GM12875 (cell line): ENCODE measurements at regions not wholly inside any gene's neighbourhood (a gene's known extent, or its start where the extent isn't known, plus 50 kb on each side); places are given as distances from the start of the nearest gene placed in this dataset.
"Not testable (repeated sequence)": the region's sequence is repeated elsewhere in the genome, so short reads cannot be mapped to it uniquely, and the experiment has no call there.

Experiments used
- H3K4me3 ChIP-seq: one replicate; pipeline ENCODE4 v1.5.1; 2011; ENCODE audit warnings: low read depth, low read length, control low read depth
- TF ChIP-seq, protein P1 (sequence below): IDR thresholded peaks from 2 replicates; pipeline ENCODE4 v1.5.1; 2011; ENCODE audit warnings: low read depth, mild to moderate bottlenecking, control low read depth, inconsistent platforms, low read length, moderate library complexity, borderline replicate concordance; ENCODE audit not compliant: insufficient read depth

DNA sequence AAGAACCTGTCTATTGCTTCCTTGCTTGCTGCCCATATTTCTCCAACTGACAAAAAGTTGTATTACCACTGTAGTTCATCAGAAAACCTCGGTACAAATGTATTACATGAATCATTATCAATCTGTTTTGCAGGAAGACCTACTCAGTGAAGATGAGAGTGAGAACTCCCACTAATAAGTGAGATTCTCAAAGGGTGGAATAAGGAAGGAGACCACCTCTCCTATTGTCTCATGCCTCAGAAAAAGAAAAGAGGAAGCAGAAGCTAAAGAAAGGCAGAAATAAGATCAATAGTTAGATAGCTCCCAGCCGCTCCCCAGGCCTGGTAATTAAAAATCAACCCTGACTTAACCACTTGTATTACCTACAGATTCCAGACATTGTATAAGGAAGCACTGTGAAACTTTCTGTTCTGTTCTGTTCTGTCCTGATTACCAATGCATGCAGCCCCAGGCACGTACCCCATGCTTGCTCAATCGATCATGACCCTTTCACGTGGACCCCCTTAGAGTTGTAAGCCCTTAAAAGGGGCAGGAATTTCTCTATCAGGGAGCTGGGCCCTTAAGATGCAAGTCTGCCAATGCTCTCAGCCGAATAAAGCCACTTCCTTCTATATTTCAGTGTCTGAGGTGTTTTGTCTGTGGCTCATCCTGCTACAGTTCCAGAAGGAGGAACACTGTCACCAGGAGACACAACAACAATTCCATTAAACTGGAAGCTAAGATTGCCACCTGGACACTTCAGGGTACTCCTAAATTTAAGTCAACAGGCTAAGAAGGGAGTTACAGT is 152.5 kb upstream of the COX7C start:
- H3K4me3 ChIP-seq, result no peak overlapping the region
- TF ChIP-seq, protein P1, sequence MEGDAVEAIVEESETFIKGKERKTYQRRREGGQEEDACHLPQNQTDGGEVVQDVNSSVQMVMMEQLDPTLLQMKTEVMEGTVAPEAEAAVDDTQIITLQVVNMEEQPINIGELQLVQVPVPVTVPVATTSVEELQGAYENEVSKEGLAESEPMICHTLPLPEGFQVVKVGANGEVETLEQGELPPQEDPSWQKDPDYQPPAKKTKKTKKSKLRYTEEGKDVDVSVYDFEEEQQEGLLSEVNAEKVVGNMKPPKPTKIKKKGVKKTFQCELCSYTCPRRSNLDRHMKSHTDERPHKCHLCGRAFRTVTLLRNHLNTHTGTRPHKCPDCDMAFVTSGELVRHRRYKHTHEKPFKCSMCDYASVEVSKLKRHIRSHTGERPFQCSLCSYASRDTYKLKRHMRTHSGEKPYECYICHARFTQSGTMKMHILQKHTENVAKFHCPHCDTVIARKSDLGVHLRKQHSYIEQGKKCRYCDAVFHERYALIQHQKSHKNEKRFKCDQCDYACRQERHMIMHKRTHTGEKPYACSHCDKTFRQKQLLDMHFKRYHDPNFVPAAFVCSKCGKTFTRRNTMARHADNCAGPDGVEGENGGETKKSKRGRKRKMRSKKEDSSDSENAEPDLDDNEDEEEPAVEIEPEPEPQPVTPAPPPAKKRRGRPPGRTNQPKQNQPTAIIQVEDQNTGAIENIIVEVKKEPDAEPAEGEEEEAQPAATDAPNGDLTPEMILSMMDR, result no peak

DNA sequence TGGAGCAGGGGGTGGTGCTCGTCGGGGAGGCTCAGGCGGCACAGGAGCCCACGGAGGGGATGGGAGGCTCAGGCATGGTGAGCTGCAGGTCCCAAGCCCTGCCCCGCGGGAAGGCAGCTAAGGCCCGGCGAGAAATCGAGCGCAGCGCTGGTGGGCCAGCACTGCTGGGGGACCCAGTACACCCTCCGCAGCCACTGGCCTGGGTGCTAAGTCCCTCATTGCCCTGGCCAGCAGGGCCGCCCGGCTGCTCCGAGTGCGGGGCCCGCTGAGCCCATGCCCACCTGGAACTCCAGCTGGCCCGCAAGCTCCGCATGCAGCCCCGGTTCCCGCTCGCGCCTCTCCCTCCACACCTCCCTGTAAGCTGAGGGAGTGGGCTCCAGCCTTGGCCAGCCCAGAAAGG is 151.0 kb upstream of the COX7C start:
- H3K4me3 ChIP-seq, result not testable (repeated sequence)

DNA sequence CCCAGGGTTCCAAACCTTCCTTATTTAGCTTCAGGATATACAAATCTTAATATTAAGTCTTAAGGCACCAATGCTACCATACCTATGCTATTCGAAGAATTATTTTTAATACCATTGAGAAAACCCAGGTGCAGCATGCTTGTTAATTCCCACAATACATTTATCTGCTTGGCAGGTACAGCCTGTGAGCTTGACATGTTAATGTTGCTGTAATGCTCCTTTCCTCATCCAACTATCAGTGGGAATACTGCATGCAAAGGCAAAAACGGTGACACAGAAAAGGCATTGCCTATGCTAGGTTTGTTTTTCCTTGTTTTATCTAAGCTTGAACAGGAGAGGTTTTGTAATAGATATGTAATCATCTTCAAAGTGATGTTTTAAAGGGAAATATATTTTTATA is 135.7 kb upstream of the COX7C start:
- no peak overlapping the region for H3K4me3 ChIP-seq
- TF ChIP-seq, protein P1, result no peak

DNA sequence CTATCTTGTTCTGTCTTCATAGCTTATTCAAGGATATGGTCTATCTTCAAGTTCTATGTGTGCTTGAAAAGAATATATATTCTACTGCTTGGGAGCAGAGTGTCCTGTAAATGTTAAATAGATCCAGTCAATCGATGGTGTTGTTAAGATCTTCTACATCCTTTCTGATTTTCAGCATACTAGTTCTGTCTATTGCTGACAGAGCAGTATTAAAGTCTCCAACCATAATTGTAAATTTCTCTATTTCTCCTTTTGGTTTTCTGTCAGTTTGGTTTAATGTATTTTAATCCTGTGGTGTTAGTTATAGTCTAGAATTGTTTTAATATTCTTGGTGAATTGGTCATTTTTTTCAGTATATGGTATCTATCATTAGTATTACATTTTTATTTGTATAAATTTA is 124.0 kb upstream of the COX7C start:
- H3K4me3 ChIP-seq, result no peak overlapping the region

DNA sequence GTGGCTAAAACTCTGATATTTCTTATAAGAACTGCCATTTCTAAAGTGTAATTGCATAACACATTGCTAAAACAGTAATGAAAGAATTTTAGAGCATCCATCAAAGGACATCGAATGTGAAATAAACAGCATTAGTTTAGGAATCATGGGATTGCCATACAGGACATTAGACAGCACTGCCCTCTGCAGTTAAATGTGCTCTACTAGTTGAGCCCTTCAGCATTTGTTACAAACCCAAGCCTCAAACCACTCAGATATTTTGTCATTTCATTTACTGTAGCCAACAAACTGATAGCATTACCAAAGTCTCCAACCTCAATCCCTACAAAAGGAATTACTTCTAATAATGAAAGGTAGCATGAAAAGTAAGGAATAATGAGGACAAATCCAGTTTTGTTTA is 116.8 kb upstream of the COX7C start:
- TF ChIP-seq, protein P1, result no peak
- H3K4me3 ChIP-seq, result no peak overlapping the region

More for the DNA sequence above, 124.0 kb upstream of the COX7C start:
- TF ChIP-seq, protein P1, result no peak

DNA sequence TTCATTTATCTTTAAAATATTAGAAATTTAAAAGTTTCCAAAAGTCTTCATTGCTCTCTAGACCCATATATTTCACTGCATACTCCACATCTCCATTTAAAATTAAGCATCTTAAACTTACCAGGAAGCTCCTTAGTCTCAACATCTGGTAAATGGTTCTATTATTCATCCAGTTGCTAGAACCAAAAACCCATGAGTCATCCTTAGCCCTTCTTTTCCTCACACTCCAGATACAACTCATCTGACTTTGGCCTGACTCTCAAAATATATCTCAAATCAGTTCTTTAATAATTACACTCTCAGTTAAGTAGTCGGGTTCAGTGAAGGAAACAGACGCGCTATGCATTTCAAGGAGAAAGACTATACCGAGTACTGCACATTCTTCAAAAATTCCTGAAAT is 110.2 kb upstream of the COX7C start:
- no peak overlapping the region for H3K4me3 ChIP-seq
- TF ChIP-seq, protein P1, result no peak

DNA sequence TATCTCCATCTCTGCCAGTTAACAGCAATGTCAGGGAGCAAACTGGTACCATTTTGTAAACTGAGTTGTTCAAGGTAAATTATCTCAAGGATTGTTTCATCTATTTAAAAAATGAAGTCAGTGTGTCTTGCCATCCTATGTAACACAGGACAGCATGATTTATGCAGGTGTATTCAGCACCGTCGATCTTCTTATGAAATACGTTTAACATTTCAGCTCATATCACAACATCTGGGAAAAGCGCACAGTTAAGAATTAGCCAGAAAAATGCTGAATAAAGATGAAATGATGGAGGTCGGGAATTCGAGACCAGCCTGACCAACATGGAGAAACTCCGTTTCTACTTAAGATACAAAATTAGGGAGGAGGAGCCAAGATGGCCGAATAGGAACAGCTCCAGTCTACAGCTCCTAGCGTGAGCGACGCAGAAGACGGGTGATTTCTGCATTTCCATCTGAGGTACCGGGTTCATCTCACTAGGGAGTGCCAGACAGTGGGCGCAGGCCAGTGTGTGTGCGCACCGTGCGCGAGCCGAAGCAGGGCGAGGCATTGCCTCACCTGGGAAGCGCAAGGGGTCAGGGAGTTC is 107.3 kb upstream of the COX7C start:
- H3K4me3 ChIP-seq, result not testable (repeated sequence)

DNA sequence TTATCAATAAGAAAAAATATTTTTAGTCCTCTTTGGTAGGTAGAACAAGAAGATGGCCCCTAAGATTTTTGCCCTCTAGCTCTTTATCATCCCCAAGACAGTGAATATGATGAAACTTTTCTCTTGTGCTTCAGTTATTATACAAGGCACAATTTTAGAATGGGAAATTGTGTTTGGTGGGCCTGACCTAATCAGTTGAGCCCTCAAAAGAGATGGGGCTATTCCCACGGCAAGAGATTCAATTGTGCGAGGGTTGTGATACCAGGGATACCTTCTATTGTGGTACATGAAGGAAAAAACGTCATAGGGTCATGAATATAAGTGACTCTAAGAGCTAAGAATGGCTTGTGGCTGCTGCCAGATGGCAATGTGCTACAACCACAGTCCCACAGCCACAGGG is 94.0 kb upstream of the COX7C start:
- no peak overlapping the region for H3K4me3 ChIP-seq
- TF ChIP-seq, protein P1, result no peak
